ENCODE measurements at regions not wholly inside any gene's neighbourhood (a gene's known extent, or its start where the extent isn't known, plus 50 kb on each side); places are given as distances from the start of the nearest gene placed in this dataset.

GRCh38 chr3:102177075-102177755 is 257.6 kb upstream of the ZPLD1 start:
- Histone ChIP-seq H3K9ac (ENCODE audit: low read length) (no peak overlapping the region), H3K4me3 (ENCODE audit: low read length) (no peak overlapping the region), H3K56ac (ENCODE audit: low read length) (no peak overlapping the region), H3K36me3 (ENCODE audit: control insufficient read depth, insufficient read depth, low read length) (no peaks in the 10 kb centered on the region), H4K8ac (ENCODE audit: low read depth, low read length) (no peak overlapping the region), H3K27me3 (ENCODE audit: insufficient read depth, low read length, poor library complexity) (no peaks in the 10 kb centered on the region), H2BK5ac (ENCODE audit: low read length) (no peak overlapping the region), H3K27ac (ENCODE audit: low read depth, low read length) (no peak overlapping the region), H3K23ac (ENCODE audit: low read length) (no peak overlapping the region), H3K79me1 (ENCODE audit: low read length) (no peaks in the 10 kb centered on the region), H3K79me2 (ENCODE audit: control insufficient read depth, insufficient read depth, low read length) (no peaks in the 10 kb centered on the region), H2BK15ac (replicated peaks; ENCODE audit: low read depth) (no peak overlapping the region), H3K4me1 (ENCODE audit: control insufficient read depth, low read depth, low read length) (no peaks in the 10 kb centered on the region), H3K4ac (ENCODE audit: low read depth, low read length) (no peak overlapping the region), H2AK5ac (ENCODE audit: low read length) (no peak overlapping the region), H2BK120ac (ENCODE audit: low read depth, low read length) (no peak overlapping the region), H3K18ac (ENCODE audit: low read length) (no peak overlapping the region), H4K5ac (ENCODE audit: low read length) (no peak overlapping the region), H3K4me2 (ENCODE audit: low read length) (no peak overlapping the region)
- no CpG with 5 or more reads among the region's 11 CpGs for WGBS (ENCODE audit: extremely low coverage, insufficient coverage, low lambda C conversion rate)
- DNase-seq: no peak

GRCh38 chr3:102178817-102179216 is 256.0 kb upstream of the ZPLD1 start:
- no peak overlapping the region for H3K27ac ChIP-seq (ENCODE audit: low read depth, low read length)
- no peak overlapping the region for H3K4me3 ChIP-seq (ENCODE audit: low read length)
- H3K79me1 ChIP-seq (ENCODE audit: low read length): no peaks in the 10 kb centered on the region
- no peaks in the 10 kb centered on the region for H3K79me2 ChIP-seq (ENCODE audit: control insufficient read depth, insufficient read depth, low read length)
- H3K4ac ChIP-seq (ENCODE audit: low read depth, low read length): no peak overlapping the region
- no peaks in the 10 kb centered on the region for H3K27me3 ChIP-seq (ENCODE audit: insufficient read depth, low read length, poor library complexity)
- no peak for DNase-seq
- no peak overlapping the region for H3K18ac ChIP-seq (ENCODE audit: low read length)
- H3K4me2 ChIP-seq (ENCODE audit: low read length): no peak overlapping the region
- H2BK5ac ChIP-seq (ENCODE audit: low read length): no peak overlapping the region
- no peak overlapping the region for H3K56ac ChIP-seq (ENCODE audit: low read length)
- no peak overlapping the region for H2BK120ac ChIP-seq (ENCODE audit: low read depth, low read length)
- H4K8ac ChIP-seq (ENCODE audit: low read depth, low read length): no peak overlapping the region
- no peaks in the 10 kb centered on the region for H3K4me1 ChIP-seq (ENCODE audit: control insufficient read depth, low read depth, low read length)
- no peak overlapping the region for H4K5ac ChIP-seq (ENCODE audit: low read length)
- no peaks in the 10 kb centered on the region for H3K36me3 ChIP-seq (ENCODE audit: control insufficient read depth, insufficient read depth, low read length)
- no peak overlapping the region for H2AK5ac ChIP-seq (ENCODE audit: low read length)
- no peak overlapping the region for H2BK15ac ChIP-seq (replicated peaks; ENCODE audit: low read depth)
- H3K23ac ChIP-seq (ENCODE audit: low read length): no peak overlapping the region
- H3K9ac ChIP-seq (ENCODE audit: low read length): no peak overlapping the region

- WGBS (ENCODE audit: extremely low coverage, insufficient coverage, low lambda C conversion rate): no CpG with 5 or more reads among the region's 6 CpGs
- no peak overlapping the region for H4K8ac ChIP-seq (ENCODE audit: low read depth, low read length)
- no peak overlapping the region for H3K4ac ChIP-seq (ENCODE audit: low read depth, low read length)
- no peaks in the 10 kb centered on the region for H3K4me1 ChIP-seq (ENCODE audit: control insufficient read depth, low read depth, low read length)
- H3K23ac ChIP-seq (ENCODE audit: low read length): no peak overlapping the region
- H3K79me2 ChIP-seq (ENCODE audit: control insufficient read depth, insufficient read depth, low read length): no peaks in the 10 kb centered on the region
- no peak overlapping the region for H3K4me3 ChIP-seq (ENCODE audit: low read length)
- no peak overlapping the region for H3K9ac ChIP-seq (ENCODE audit: low read length)
- DNase-seq: no peak
- H2BK120ac ChIP-seq (ENCODE audit: low read depth, low read length): no peak overlapping the region
- no peak overlapping the region for H3K18ac ChIP-seq (ENCODE audit: low read length)
- H3K56ac ChIP-seq (ENCODE audit: low read length): no peak overlapping the region
- H2BK15ac ChIP-seq (replicated peaks; ENCODE audit: low read depth): no peak overlapping the region
- no peaks in the 10 kb centered on the region for H3K27me3 ChIP-seq (ENCODE audit: insufficient read depth, low read length, poor library complexity)
- no peak overlapping the region for H4K5ac ChIP-seq (ENCODE audit: low read length)
- no peak overlapping the region for H2AK5ac ChIP-seq (ENCODE audit: low read length)
- H3K36me3 ChIP-seq (ENCODE audit: control insufficient read depth, insufficient read depth, low read length): no peaks in the 10 kb centered on the region
- no peak overlapping the region for H3K4me2 ChIP-seq (ENCODE audit: low read length)
- no peak overlapping the region for H3K27ac ChIP-seq (ENCODE audit: low read depth, low read length)
- H2BK5ac ChIP-seq (ENCODE audit: low read length): no peak overlapping the region
- H3K79me1 ChIP-seq (ENCODE audit: low read length): no peaks in the 10 kb centered on the region
Observed at GRCh38 chr3:102179326-102180177, 255.3 kb upstream of the ZPLD1 start.

- H3K18ac ChIP-seq (ENCODE audit: low read length): no peak overlapping the region
- no peaks in the 10 kb centered on the region for H3K4me1 ChIP-seq (ENCODE audit: control insufficient read depth, low read depth, low read length)
- no peak overlapping the region for H2BK5ac ChIP-seq (ENCODE audit: low read length)
- H3K4me3 ChIP-seq (ENCODE audit: low read length): no peak overlapping the region
- DNase-seq: no peak
- H3K79me1 ChIP-seq (ENCODE audit: low read length): no peaks in the 10 kb centered on the region
- H3K9ac ChIP-seq (ENCODE audit: low read length): no peak overlapping the region
- H2BK120ac ChIP-seq (ENCODE audit: low read depth, low read length): no peak overlapping the region
- H3K27me3 ChIP-seq (ENCODE audit: insufficient read depth, low read length, poor library complexity): no peaks in the 10 kb centered on the region
- H3K27ac ChIP-seq (ENCODE audit: low read depth, low read length): no peak overlapping the region
- H3K79me2 ChIP-seq (ENCODE audit: control insufficient read depth, insufficient read depth, low read length): no peaks in the 10 kb centered on the region
- no peak overlapping the region for H3K56ac ChIP-seq (ENCODE audit: low read length)
- no peak overlapping the region for H3K23ac ChIP-seq (ENCODE audit: low read length)
- H3K4ac ChIP-seq (ENCODE audit: low read depth, low read length): no peak overlapping the region
- no peak overlapping the region for H3K4me2 ChIP-seq (ENCODE audit: low read length)
- no peaks in the 10 kb centered on the region for H3K36me3 ChIP-seq (ENCODE audit: control insufficient read depth, insufficient read depth, low read length)
- H4K8ac ChIP-seq (ENCODE audit: low read depth, low read length): no peak overlapping the region
- no peak overlapping the region for H2BK15ac ChIP-seq (replicated peaks; ENCODE audit: low read depth)
- H2AK5ac ChIP-seq (ENCODE audit: low read length): no peak overlapping the region
- H4K5ac ChIP-seq (ENCODE audit: low read length): no peak overlapping the region
- WGBS (ENCODE audit: extremely low coverage, insufficient coverage, low lambda C conversion rate): no CpG with 5 or more reads among the region's 7 CpGs
Observed at GRCh38 chr3:102180280-102180931, 254.4 kb upstream of the ZPLD1 start.

GRCh38 chr3:102181175-102181920 is 253.5 kb upstream of the ZPLD1 start:
- H3K56ac ChIP-seq (ENCODE audit: low read length): no peak overlapping the region
- H3K4me2 ChIP-seq (ENCODE audit: low read length): no peak overlapping the region
- peak; percentile 8 for DNase-seq
- H3K4ac ChIP-seq (ENCODE audit: low read depth, low read length): no peak overlapping the region
- no peak overlapping the region for H4K5ac ChIP-seq (ENCODE audit: low read length)
- H4K8ac ChIP-seq (ENCODE audit: low read depth, low read length): no peak overlapping the region
- H3K18ac ChIP-seq (ENCODE audit: low read length): no peak overlapping the region
- H3K23ac ChIP-seq (ENCODE audit: low read length): no peak overlapping the region
- H3K79me1 ChIP-seq (ENCODE audit: low read length): no peaks in the 10 kb centered on the region
- no peak overlapping the region for H2BK15ac ChIP-seq (replicated peaks; ENCODE audit: low read depth)
- H2BK120ac ChIP-seq (ENCODE audit: low read depth, low read length): no peak overlapping the region
- H3K9ac ChIP-seq (ENCODE audit: low read length): no peak overlapping the region
- no peak overlapping the region for H3K4me3 ChIP-seq (ENCODE audit: low read length)
- no peak overlapping the region for H2AK5ac ChIP-seq (ENCODE audit: low read length)
- no peak overlapping the region for H2BK5ac ChIP-seq (ENCODE audit: low read length)
- no peaks in the 10 kb centered on the region for H3K27me3 ChIP-seq (ENCODE audit: insufficient read depth, low read length, poor library complexity)
- no peaks in the 10 kb centered on the region for H3K79me2 ChIP-seq (ENCODE audit: control insufficient read depth, insufficient read depth, low read length)
- no CpG with 5 or more reads among the region's 4 CpGs for WGBS (ENCODE audit: extremely low coverage, insufficient coverage, low lambda C conversion rate)
- no peaks in the 10 kb centered on the region for H3K36me3 ChIP-seq (ENCODE audit: control insufficient read depth, insufficient read depth, low read length)
- H3K4me1 ChIP-seq (ENCODE audit: control insufficient read depth, low read depth, low read length): no peaks in the 10 kb centered on the region
- H3K27ac ChIP-seq (ENCODE audit: low read depth, low read length): no peak overlapping the region
